ENCODE measurements at regions not wholly inside any gene's neighbourhood (a gene's known extent, or its start where the extent isn't known, plus 50 kb on each side); places are given as distances from the start of the nearest gene placed in this dataset.

DNA sequence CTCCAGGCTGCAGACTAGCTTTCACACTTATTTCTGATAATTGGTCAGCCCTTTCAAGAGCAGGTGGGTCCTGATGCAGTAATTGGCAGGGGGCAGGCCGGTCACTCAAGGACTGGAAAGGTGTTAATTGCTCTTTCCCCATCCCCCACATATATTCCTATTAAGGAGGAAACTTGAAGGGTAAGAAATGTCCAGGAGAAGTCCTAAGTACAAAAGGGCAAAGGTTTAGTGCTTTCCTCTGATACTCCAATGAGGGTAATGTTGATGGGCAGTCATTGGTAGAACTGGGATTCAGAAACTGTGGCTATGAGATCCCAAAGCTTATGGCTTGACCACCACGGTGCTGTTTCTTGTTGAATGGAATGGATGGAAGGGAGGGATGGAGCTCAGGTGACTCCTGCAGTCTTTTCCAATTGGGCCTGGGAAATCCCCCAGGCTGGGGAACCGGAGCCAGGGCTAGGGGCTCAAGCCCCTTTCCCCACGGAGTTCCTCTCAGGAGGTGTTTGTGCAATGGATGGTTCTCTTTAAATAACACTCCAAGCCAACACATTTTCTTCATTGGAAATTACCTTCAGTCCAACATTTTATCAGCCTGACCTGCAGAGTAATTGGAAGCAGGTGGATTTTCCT is 103.2 kb upstream of the ALDH1B1 start:
- H3K27ac Mint-ChIP-seq, result no peak overlapping the region
- intact Hi-C loops (cut with micrococcal nuclease), result no loop called here
- DNase-seq (ENCODE audit: low spot score), result no peak
- H3K9me3 Mint-ChIP-seq, result no peaks in the 10 kb centered on the region
- H3K4me1 Mint-ChIP-seq (ENCODE audit: low read depth), result no peaks in the 10 kb centered on the region
- H3K27me3 Mint-ChIP-seq (ENCODE audit: low read depth), result peaks cover 1% of the 10 kb centered on the region
- no peak overlapping the region for H3K4me3 Mint-ChIP-seq (ENCODE audit: low read depth)
- no peaks in the 10 kb centered on the region for H3K36me3 Mint-ChIP-seq (ENCODE audit: low read depth)

DNA sequence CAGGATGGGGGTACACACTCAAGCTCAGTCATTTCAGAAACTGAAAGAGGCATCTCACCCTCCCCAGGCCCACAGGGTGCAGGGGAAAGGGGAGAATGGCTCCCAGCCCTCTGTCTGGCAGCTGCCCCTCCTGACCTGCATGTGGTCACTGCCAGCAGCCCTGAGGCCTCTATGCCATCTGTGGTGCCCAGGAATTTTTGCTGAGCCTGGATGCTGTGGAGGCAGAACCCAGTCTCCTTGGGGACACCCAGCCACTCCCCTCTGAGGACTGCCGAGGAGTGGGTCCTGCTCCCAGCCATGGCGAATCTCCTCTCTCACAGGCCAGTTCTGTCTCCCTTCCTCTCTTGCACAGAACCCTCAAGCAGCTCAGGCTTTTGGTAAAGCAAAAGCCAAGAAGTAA is 104.0 kb upstream of the ALDH1B1 start:
- H3K4me3 Mint-ChIP-seq (ENCODE audit: low read depth), result no peak overlapping the region
- intact Hi-C loops (cut with micrococcal nuclease), result no loop called here
- no peak overlapping the region for H3K27ac Mint-ChIP-seq
- H3K27me3 Mint-ChIP-seq (ENCODE audit: low read depth), result peaks cover 1% of the 10 kb centered on the region
- no peaks in the 10 kb centered on the region for H3K36me3 Mint-ChIP-seq (ENCODE audit: low read depth)
- no peaks in the 10 kb centered on the region for H3K9me3 Mint-ChIP-seq
- no peak for DNase-seq (ENCODE audit: low spot score)
- H3K4me1 Mint-ChIP-seq (ENCODE audit: low read depth), result no peaks in the 10 kb centered on the region

GRCh38 chr9:38287420-38287985 is 105.0 kb upstream of the ALDH1B1 start:
- DNase-seq (ENCODE audit: low spot score), result no peak
- H3K36me3 Mint-ChIP-seq (ENCODE audit: low read depth), result no peaks in the 10 kb centered on the region
- no peaks in the 10 kb centered on the region for H3K27me3 Mint-ChIP-seq (ENCODE audit: low read depth)
- no peaks in the 10 kb centered on the region for H3K4me1 Mint-ChIP-seq (ENCODE audit: low read depth)
- no peaks in the 10 kb centered on the region for H3K9me3 Mint-ChIP-seq
- H3K4me3 Mint-ChIP-seq (ENCODE audit: low read depth), result no peak overlapping the region
- no peak overlapping the region for H3K27ac Mint-ChIP-seq
- intact Hi-C loops (cut with micrococcal nuclease), result no loop called here

DNA sequence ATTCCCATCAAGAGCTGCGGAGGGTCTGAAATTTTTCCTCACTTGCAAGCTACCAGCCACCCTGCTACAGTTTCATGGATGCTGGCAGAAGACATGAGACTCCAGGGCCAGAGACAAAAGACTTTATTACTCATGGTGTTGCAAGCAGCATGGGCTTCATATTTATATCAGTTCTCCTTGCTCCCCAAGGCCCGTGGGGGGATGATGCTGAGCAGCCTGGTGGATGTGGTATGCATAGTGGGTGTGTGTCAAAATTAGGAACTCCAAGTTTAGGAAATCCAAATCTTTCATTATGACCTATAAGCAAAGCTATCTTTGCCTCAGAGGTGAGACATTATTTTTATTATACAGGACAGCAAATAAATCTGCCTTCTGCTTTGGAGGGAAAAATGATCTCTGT is 105.7 kb upstream of the ALDH1B1 start:
- Mint-ChIP-seq H3K9me3 (no peaks in the 10 kb centered on the region), H3K4me1 (ENCODE audit: low read depth) (no peaks in the 10 kb centered on the region), H3K27ac (no peak overlapping the region), H3K27me3 (ENCODE audit: low read depth) (no peaks in the 10 kb centered on the region), H3K4me3 (ENCODE audit: low read depth) (no peak overlapping the region), H3K36me3 (ENCODE audit: low read depth) (no peaks in the 10 kb centered on the region)
- DNase-seq (ENCODE audit: low spot score), result no peak
- intact Hi-C loops (cut with micrococcal nuclease), result no loop called here

DNA sequence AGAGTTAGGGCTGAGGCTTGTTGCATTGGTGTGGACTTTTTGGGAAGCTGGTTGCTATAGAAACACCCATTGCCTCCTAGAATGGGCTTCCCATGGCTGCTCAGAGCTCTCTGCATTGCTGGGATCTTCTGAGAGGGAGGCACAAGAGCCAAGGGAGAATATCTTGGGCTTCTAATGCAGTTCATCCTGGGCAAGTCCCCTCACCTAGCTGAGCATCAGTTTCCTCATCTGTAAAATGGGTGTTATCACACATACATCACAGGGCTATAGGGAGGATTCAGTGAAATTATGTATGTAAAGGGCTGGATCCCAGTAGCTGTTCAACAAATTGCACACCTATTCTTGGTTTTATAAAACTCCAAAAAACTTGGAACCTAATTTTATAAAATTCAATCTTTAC is 106.1 kb upstream of the ALDH1B1 start:
- DNase-seq (ENCODE audit: low spot score), result no peak
- intact Hi-C loops (cut with micrococcal nuclease), result no loop called here
- no peaks in the 10 kb centered on the region for H3K4me1 Mint-ChIP-seq (ENCODE audit: low read depth)
- H3K4me3 Mint-ChIP-seq (ENCODE audit: low read depth), result no peak overlapping the region
- H3K27ac Mint-ChIP-seq, result no peak overlapping the region
- H3K27me3 Mint-ChIP-seq (ENCODE audit: low read depth), result no peaks in the 10 kb centered on the region
- H3K9me3 Mint-ChIP-seq, result no peaks in the 10 kb centered on the region
- H3K36me3 Mint-ChIP-seq (ENCODE audit: low read depth), result no peaks in the 10 kb centered on the region

- DNase-seq (ENCODE audit: low spot score), result no peak
- Mint-ChIP-seq H3K4me3 (ENCODE audit: low read depth) (no peak overlapping the region), H3K27ac (no peak overlapping the region), H3K36me3 (ENCODE audit: low read depth) (no peaks in the 10 kb centered on the region), H3K4me1 (ENCODE audit: low read depth) (no peaks in the 10 kb centered on the region), H3K27me3 (ENCODE audit: low read depth) (no peaks in the 10 kb centered on the region), H3K9me3 (no peaks in the 10 kb centered on the region)
- intact Hi-C loops (cut with micrococcal nuclease), result no loop called here
Observed at GRCh38 chr9:38285236-38285635, 107.3 kb upstream of the ALDH1B1 start.

GRCh38 chr9:38284588-38285051 is 107.9 kb upstream of the ALDH1B1 start:
- no peaks in the 10 kb centered on the region for H3K9me3 Mint-ChIP-seq
- peaks cover 3% of the 10 kb centered on the region for H3K4me1 Mint-ChIP-seq (ENCODE audit: low read depth)
- H3K27me3 Mint-ChIP-seq (ENCODE audit: low read depth), result no peaks in the 10 kb centered on the region
- DNase-seq (ENCODE audit: low spot score), result no peak
- H3K27ac Mint-ChIP-seq, result no peak overlapping the region
- intact Hi-C loops (cut with micrococcal nuclease), result no loop called here
- no peak overlapping the region for H3K4me3 Mint-ChIP-seq (ENCODE audit: low read depth)
- no peaks in the 10 kb centered on the region for H3K36me3 Mint-ChIP-seq (ENCODE audit: low read depth)

DNA sequence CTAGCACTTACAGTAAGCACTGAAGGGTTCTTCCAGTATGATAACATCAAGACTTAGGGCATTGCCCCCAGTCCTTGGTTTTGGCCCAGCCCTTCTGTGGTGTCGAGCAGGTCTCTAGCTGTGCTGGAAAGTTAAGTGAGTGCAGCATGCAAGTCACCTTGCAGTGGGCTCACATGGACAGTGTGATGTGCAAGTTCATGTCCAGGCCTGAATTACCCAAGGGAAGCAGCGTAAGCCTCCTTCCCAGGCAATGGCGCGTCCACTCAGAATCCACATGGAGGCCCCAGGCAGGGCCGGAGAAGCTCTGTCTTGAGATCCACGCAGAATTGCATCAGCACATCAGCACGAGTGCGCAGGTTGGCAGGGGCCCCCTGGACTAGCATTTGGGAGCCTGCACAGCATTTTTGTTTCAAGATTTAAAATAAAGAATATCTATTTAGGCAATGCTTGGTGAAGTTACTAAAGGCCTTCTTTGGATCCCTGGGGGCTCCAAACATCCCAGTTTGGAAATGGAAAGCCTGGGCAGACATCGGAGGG is 108.4 kb upstream of the ALDH1B1 start:
- no peak overlapping the region for H3K4me3 Mint-ChIP-seq (ENCODE audit: low read depth)

GRCh38 chr9:38282756-38283155 is 109.7 kb upstream of the ALDH1B1 start:
- H3K27me3 Mint-ChIP-seq (ENCODE audit: low read depth), result no peaks in the 10 kb centered on the region
- DNase-seq (ENCODE audit: low spot score), result no peak
- no peaks in the 10 kb centered on the region for H3K9me3 Mint-ChIP-seq
- no peak overlapping the region for H3K27ac Mint-ChIP-seq
- intact Hi-C loops (cut with micrococcal nuclease), result no loop called here
- H3K36me3 Mint-ChIP-seq (ENCODE audit: low read depth), result no peaks in the 10 kb centered on the region
- H3K4me3 Mint-ChIP-seq (ENCODE audit: low read depth), result no peak overlapping the region
- peaks cover 9% of the 10 kb centered on the region for H3K4me1 Mint-ChIP-seq (ENCODE audit: low read depth)

More for the DNA sequence above, 108.4 kb upstream of the ALDH1B1 start:
- Mint-ChIP-seq H3K9me3 (no peaks in the 10 kb centered on the region), H3K27ac (no peak overlapping the region), H3K4me1 (ENCODE audit: low read depth) (peaks cover 8% of the 10 kb centered on the region), H3K36me3 (ENCODE audit: low read depth) (no peaks in the 10 kb centered on the region), H3K27me3 (ENCODE audit: low read depth) (no peaks in the 10 kb centered on the region)
- DNase-seq (ENCODE audit: low spot score), result no peak
- intact Hi-C loops (cut with micrococcal nuclease), result no loop called here

GRCh38 chr9:38281917-38282316 is 110.6 kb upstream of the ALDH1B1 start:
- Mint-ChIP-seq H3K4me1 (ENCODE audit: low read depth) (peaks cover 9% of the 10 kb centered on the region), H3K9me3 (no peaks in the 10 kb centered on the region), H3K4me3 (ENCODE audit: low read depth) (no peak overlapping the region), H3K36me3 (ENCODE audit: low read depth) (no peaks in the 10 kb centered on the region), H3K27ac (no peak overlapping the region), H3K27me3 (ENCODE audit: low read depth) (no peaks in the 10 kb centered on the region)
- no peak for DNase-seq (ENCODE audit: low spot score)
- intact Hi-C loops (cut with micrococcal nuclease), result no loop called here

- no peaks in the 10 kb centered on the region for H3K9me3 Mint-ChIP-seq
- intact Hi-C loops (cut with micrococcal nuclease), result no loop called here
- peaks cover 9% of the 10 kb centered on the region for H3K4me1 Mint-ChIP-seq (ENCODE audit: low read depth)
Observed at GRCh38 chr9:38281196-38281595, 111.3 kb upstream of the ALDH1B1 start.

GRCh38 chr9:38280251-38280800 is 112.2 kb upstream of the ALDH1B1 start:
- no peak overlapping the region for H3K4me3 Mint-ChIP-seq (ENCODE audit: low read depth)
- peaks cover 9% of the 10 kb centered on the region for H3K4me1 Mint-ChIP-seq (ENCODE audit: low read depth)
- no peaks in the 10 kb centered on the region for H3K9me3 Mint-ChIP-seq
- no peak overlapping the region for H3K27ac Mint-ChIP-seq
- no peaks in the 10 kb centered on the region for H3K27me3 Mint-ChIP-seq (ENCODE audit: low read depth)
- DNase-seq (ENCODE audit: low spot score), result no peak
- H3K36me3 Mint-ChIP-seq (ENCODE audit: low read depth), result no peaks in the 10 kb centered on the region
- intact Hi-C loops (cut with micrococcal nuclease), result no loop called here

More at GRCh38 chr9:38281196-38281595, 111.3 kb upstream of the ALDH1B1 start:
- DNase-seq (ENCODE audit: low spot score), result no peak
- Mint-ChIP-seq H3K27ac (no peak overlapping the region), H3K36me3 (ENCODE audit: low read depth) (no peaks in the 10 kb centered on the region), H3K27me3 (ENCODE audit: low read depth) (no peaks in the 10 kb centered on the region), H3K4me3 (ENCODE audit: low read depth) (no peak overlapping the region)

GRCh38 chr9:38278931-38279679 is 113.4 kb upstream of the ALDH1B1 start:
- Mint-ChIP-seq H3K27ac (no peak overlapping the region), H3K9me3 (no peaks in the 10 kb centered on the region), H3K4me3 (ENCODE audit: low read depth) (no peak overlapping the region), H3K4me1 (ENCODE audit: low read depth) (peaks cover 9% of the 10 kb centered on the region), H3K36me3 (ENCODE audit: low read depth) (no peaks in the 10 kb centered on the region), H3K27me3 (ENCODE audit: low read depth) (no peaks in the 10 kb centered on the region)
- no peak for DNase-seq (ENCODE audit: low spot score)
- intact Hi-C loops (cut with micrococcal nuclease), result no loop called here

Measured in activated T-helper 2 cell treated with anti-CD3 and anti-CD28 coated beads, Interferon-gamma antibody, Interleukin-2, Interleukin-4, amounts not matched to agents 10 μg/mL and 5 μg/mL and 100 μg/mL, durations not matched to agents 14 hours and 24 hours and 36 hours (primary cell).